ENCODE measurements at regions not wholly inside any gene's neighbourhood (a gene's known extent, or its start where the extent isn't known, plus 50 kb on each side); places are given as distances from the start of the nearest gene placed in this dataset.
"Not testable (repeated sequence)": the region's sequence is repeated elsewhere in the genome, so short reads cannot be mapped to it uniquely, and the experiment has no call there.

DNA sequence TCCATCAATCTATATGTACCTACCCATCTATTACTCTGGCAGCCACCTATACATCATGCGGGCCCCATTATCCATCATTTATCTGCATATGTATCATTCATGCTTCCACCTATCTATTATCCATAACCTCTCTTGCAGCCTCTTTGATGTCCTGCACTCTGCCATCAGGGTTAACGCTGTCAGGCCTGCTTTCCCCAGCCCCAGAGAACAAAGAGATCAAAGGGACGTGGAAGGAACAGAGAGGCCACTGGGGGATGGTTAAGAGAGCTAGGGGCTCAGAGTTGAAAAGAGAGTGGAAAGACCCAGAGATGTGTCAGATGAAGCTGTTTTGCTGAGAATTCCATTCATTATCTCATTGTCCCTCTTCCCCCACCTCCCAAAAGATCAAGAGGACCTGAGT is 67.3 kb upstream of the CCDC167 start:
- Histone ChIP-seq H3K9ac (ENCODE audit: low read length) (no peak overlapping the region), H3F3A (ENCODE audit: insufficient read depth, low read length) (peaks cover 5% of the 10 kb centered on the region; the same call in 1 of the 2 replicates), H3K27ac (ENCODE audit: low read length) (no peak overlapping the region), H3K36me3 (replicated peaks; ENCODE audit: insufficient read depth, low read length) (no peaks in the 10 kb centered on the region), H3K4me2 (ENCODE audit: low read depth, low read length) (no peak overlapping the region), H3K4me1 (ENCODE audit: low read length) (peaks cover 7% of the 10 kb centered on the region; the same call in 1 of the 2 replicates), H2AFZ (ENCODE audit: low read length) (no peak overlapping the region), H3K27me3 (replicated peaks; ENCODE audit: insufficient read depth, low read length) (no peaks in the 10 kb centered on the region), H4K20me1 (ENCODE audit: insufficient read depth, low read length) (no peaks in the 10 kb centered on the region), H3K9me3 (replicated peaks; ENCODE audit: insufficient read depth, low read length) (no peaks in the 10 kb centered on the region), H3K79me2 (ENCODE audit: low read length) (no peaks in the 10 kb centered on the region), H3K9me2 (replicated peaks; ENCODE audit: insufficient read depth, low read length) (no peaks in the 10 kb centered on the region), H3K4me3 (ENCODE audit: low read length) (no peak overlapping the region)
- DNase-seq = no peak
- no peak for TF ChIP-seq EZH2 (optimal IDR thresholded peaks at IDR 0.05; ENCODE audit: low read depth, low read length)
- no peak for TF ChIP-seq EZH2phosphoT487 (IDR thresholded peaks at IDR 0.05; ENCODE audit: low read length)
- no peak for TF ChIP-seq CTCF (IDR thresholded peaks at IDR 0.05; ENCODE audit: low read length)

DNA sequence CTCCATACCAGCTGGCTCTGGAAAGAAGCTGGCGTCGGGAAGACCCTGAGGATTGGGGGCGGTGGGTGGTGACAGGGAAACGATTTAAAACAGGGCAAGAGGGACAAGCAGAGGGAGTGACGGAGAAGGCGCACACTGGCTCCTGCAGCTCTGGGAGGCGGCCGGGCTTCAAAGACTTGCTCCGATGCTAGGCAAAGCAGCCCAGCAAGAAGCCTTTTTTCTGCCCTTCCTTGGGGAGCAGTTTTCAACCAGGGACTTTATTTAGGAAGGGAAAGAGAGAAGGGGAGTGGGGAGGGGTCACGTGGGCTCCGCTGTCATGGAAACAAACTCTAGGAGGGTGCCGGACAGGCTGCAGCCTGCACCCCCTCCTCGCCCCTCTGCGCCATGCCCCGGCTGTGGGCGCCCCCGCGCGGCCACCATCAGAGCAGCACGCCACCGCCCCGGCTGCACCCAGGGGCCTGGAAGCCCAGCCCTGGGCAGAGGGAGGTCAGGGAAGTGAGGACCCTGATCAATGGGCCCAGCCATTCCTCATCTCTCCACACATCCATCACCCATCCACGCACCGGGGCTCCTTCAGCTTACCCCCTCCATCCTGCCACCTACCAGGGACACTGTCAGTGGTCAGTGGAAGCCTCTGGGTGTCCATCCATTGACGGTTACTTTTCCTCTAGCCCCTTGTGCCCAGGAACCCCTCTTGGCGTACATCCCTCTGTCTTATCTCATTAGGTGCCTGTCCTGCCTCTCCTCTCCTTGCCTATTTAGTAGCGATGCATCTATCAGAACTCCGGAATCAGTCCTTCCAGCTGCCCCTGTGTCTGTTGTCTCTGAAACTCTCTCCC is 66.6 kb upstream of the CCDC167 start:
- Histone ChIP-seq H3K9me3 (replicated peaks; ENCODE audit: insufficient read depth, low read length) (no peaks in the 10 kb centered on the region), H3K27me3 (replicated peaks; ENCODE audit: insufficient read depth, low read length) (no peaks in the 10 kb centered on the region), H3K79me2 (ENCODE audit: low read length) (no peaks in the 10 kb centered on the region), H3K4me1 (ENCODE audit: low read length) (peaks cover 13% of the 10 kb centered on the region; the same call in 1 of the 2 replicates), H3K9ac (ENCODE audit: low read length) (no peak overlapping the region), H2AFZ (ENCODE audit: low read length) (peak overlapping the region; percentile 63), H3K36me3 (replicated peaks; ENCODE audit: insufficient read depth, low read length) (no peaks in the 10 kb centered on the region), H3F3A (ENCODE audit: insufficient read depth, low read length) (peaks cover 8% of the 10 kb centered on the region; the same call in 1 of the 2 replicates), H4K20me1 (ENCODE audit: insufficient read depth, low read length) (no peaks in the 10 kb centered on the region), H3K27ac (ENCODE audit: low read length) (no peak overlapping the region), H3K4me3 (ENCODE audit: low read length) (no peak overlapping the region; the same call in 1 of the 2 replicates), H3K9me2 (replicated peaks; ENCODE audit: insufficient read depth, low read length) (no peaks in the 10 kb centered on the region), H3K4me2 (ENCODE audit: low read depth, low read length) (peak overlapping the region; percentile 52)
- peak; percentile 86 for TF ChIP-seq CTCF (IDR thresholded peaks at IDR 0.05; ENCODE audit: low read length)
- no peak for TF ChIP-seq EZH2phosphoT487 (IDR thresholded peaks at IDR 0.05; ENCODE audit: low read length)
- DNase-seq = peak; percentile 13

GRCh38 chr6:37565267-37566110 is 65.8 kb upstream of the CCDC167 start:
- Histone ChIP-seq H3K36me3 (replicated peaks; ENCODE audit: insufficient read depth, low read length) (no peaks in the 10 kb centered on the region), H3K27ac (ENCODE audit: low read length) (no peak overlapping the region), H3K79me2 (ENCODE audit: low read length) (no peaks in the 10 kb centered on the region), H3K9me2 (replicated peaks; ENCODE audit: insufficient read depth, low read length) (no peaks in the 10 kb centered on the region), H2AFZ (ENCODE audit: low read length) (peak overlapping the region; percentile 63), H3K4me3 (ENCODE audit: low read length) (no peak overlapping the region), H3K9ac (ENCODE audit: low read length) (no peak overlapping the region), H4K20me1 (ENCODE audit: insufficient read depth, low read length) (no peaks in the 10 kb centered on the region), H3K9me3 (replicated peaks; ENCODE audit: insufficient read depth, low read length) (no peaks in the 10 kb centered on the region), H3K27me3 (replicated peaks; ENCODE audit: insufficient read depth, low read length) (no peaks in the 10 kb centered on the region), H3K4me2 (ENCODE audit: low read depth, low read length) (peak overlapping the region; percentile 52; the same call in 1 of the 2 replicates), H3K4me1 (ENCODE audit: low read length) (peaks cover 17% of the 10 kb centered on the region; the same call in 1 of the 2 replicates), H3F3A (ENCODE audit: insufficient read depth, low read length) (peaks cover 8% of the 10 kb centered on the region; the same call in 1 of the 2 replicates)
- TF ChIP-seq EZH2 (optimal IDR thresholded peaks at IDR 0.05; ENCODE audit: low read depth, low read length) = no peak
- TF ChIP-seq EZH2phosphoT487 (IDR thresholded peaks at IDR 0.05; ENCODE audit: low read length) = no peak
- no peak for TF ChIP-seq CTCF (IDR thresholded peaks at IDR 0.05; ENCODE audit: low read length)
- DNase-seq = no peak

DNA sequence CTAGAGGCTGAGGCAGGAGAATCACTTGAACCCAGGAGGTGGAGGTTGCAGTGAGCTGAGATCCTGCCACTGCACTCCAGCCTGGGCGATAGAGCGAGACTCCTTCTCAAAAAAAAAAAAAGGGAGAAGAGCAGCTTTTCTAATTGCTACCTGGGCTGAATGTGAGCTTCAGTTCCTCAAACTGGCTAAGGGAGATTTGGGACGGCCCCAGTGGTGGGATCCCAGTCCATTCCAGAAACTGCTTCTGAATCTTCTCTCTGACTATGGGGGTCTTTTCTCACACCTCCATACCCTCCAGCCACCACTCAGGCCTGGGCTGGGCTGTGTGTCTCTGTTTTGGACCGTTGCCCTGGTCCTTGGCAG is 63.2 kb upstream of the CCDC167 start:
- not testable (repeated sequence) for H3K79me2 ChIP-seq (ENCODE audit: low read length); H3K27ac ChIP-seq (ENCODE audit: low read length); H4K20me1 ChIP-seq (ENCODE audit: insufficient read depth, low read length); H3K4me2 ChIP-seq (ENCODE audit: low read depth, low read length); H3F3A ChIP-seq (ENCODE audit: insufficient read depth, low read length); H3K9ac ChIP-seq (ENCODE audit: low read length); H3K9me2 ChIP-seq (replicated peaks; ENCODE audit: insufficient read depth, low read length); DNase-seq; H2AFZ ChIP-seq (ENCODE audit: low read length); H3K4me3 ChIP-seq (ENCODE audit: low read length); H3K9me3 ChIP-seq (replicated peaks; ENCODE audit: insufficient read depth, low read length); H3K36me3 ChIP-seq (replicated peaks; ENCODE audit: insufficient read depth, low read length); H3K27me3 ChIP-seq (replicated peaks; ENCODE audit: insufficient read depth, low read length)
- peaks cover 17% of the 10 kb centered on the region; the same call in 1 of the 2 replicates for H3K4me1 ChIP-seq (ENCODE audit: low read length)
